NCI-H226 (cell line): ENCODE measurements at regions not wholly inside any gene's neighbourhood (a gene's known extent, or its start where the extent isn't known, plus 50 kb on each side); places are given as distances from the start of the nearest gene placed in this dataset.
"Not testable (repeated sequence)": the region's sequence is repeated elsewhere in the genome, so short reads cannot be mapped to it uniquely, and the experiment has no call there.

Source experiments
- DNase-seq: peaks from one replicate; pipeline ENCODE4 v3.0.0-alpha.2; 2015

- no peak for DNase-seq
Measured at GRCh38 chr4:37555322-37555721, 130.9 kb downstream of the RELL1 start.

- DNase-seq: not testable (repeated sequence)
Measured at GRCh38 chr4:37549866-37550265, 136.3 kb downstream of the RELL1 start.

- peak; percentile 77 for DNase-seq
Measured at GRCh38 chr4:37549041-37549440, 137.1 kb downstream of the RELL1 start.

GRCh38 chr4:37546586-37546985 lies 139.6 kb downstream of the RELL1 start:
- no peak for DNase-seq

GRCh38 chr4:37542706-37543105 lies 143.5 kb downstream of the RELL1 start:
- DNase-seq: no peak

DNA sequence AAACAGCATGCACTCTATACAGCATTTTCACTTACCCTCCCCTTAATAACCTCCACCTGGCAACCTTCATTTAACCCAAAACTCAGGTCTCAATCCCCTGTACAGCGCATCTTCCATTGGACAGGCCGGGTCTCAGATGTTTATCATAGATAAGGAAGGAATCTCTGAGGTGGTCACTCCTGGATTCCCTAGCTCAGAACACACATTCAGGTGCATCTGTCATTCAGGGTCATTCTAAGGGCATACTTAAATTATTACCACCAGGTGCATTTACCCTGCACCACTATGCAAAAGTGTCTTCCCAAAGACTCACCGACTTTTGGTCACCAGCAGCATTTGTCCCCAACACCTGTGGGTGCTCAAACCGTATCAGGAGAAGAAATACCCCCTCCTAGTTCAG lies 144.2 kb downstream of the RELL1 start:
- DNase-seq: no peak

DNA sequence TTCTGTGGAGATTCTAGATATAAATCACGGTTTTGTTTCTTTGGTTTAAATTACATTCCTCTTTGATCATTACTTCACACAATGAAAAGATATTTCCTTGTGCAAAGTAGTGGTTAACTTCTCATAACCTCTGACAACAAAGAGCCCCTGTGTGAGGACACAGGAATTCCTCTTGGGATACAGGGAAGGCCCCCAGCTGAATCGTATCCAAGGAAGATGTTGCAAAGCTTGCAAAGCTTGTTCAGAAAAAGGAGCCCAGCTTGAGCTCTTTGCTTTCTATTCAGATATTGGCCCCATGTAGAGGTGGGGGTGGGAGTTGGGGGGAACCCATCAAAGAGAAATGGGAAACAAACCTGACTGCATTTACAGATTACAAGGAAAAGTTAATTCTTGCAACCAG lies 145.7 kb downstream of the RELL1 start:
- DNase-seq: no peak

- DNase-seq: no peak
Measured at GRCh38 chr4:37538931-37539330, 147.2 kb downstream of the RELL1 start.

GRCh38 chr4:37537484-37537883 lies 148.7 kb downstream of the RELL1 start:
- DNase-seq: no peak

- DNase-seq: no peak
Measured at GRCh38 chr4:37535872-37536271, 150.3 kb downstream of the RELL1 start.

DNA sequence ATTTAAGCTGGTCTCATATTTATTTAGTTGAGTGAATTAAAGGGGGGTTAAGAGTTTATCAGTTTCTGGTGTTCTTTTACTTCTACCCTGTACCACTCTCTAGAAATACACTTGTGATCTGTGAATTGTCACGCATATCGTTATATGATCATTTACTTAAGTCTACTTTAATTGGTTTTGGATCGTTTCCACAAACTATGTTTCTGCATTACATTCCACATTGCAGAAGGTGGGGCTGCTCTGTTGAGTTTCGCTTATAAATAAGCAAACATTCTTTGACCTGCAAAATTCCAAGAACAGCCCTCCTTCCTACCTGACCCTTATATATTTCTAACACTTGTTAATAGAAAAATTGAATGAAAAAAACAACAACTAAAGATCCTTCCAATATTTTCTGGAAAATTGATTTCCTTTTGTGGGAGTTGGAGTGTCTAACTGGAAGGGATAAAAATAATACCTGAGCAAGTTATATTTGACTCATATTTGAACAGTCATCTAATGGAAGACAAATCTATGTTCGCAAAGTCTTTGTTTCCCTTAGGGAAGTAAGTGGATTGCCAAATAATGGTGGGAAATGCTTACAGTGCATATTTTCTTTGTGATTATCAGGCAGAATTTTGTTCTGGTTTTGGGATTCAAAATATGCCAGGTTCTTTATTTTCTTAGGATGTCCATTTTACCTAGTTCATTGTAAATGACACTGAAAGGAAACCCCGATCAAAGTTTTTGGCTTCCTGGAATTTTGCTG lies 152.7 kb downstream of the RELL1 start:
- DNase-seq: no peak

DNA sequence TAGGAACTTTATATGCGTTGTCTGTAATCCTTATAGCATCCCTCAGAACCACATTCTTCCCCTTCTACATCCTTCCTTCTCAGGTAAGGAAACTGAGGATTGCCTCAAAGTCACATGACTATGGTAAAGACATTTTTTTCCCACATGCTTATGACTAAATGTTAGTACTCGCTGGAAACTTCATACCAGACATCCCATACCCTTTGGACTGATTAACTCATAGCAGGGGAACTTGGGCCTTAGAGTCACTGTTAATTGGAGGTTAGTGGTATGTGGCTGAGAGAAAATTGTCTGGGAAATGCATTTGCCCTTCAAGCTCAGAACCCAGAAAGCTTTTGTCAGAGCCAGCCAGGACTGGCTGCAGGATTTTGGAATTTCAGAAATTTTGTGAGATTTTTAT lies 155.0 kb downstream of the RELL1 start:
- DNase-seq: no peak

- no peak for DNase-seq
Measured at GRCh38 chr4:37530451-37530850, 155.7 kb downstream of the RELL1 start.

DNA sequence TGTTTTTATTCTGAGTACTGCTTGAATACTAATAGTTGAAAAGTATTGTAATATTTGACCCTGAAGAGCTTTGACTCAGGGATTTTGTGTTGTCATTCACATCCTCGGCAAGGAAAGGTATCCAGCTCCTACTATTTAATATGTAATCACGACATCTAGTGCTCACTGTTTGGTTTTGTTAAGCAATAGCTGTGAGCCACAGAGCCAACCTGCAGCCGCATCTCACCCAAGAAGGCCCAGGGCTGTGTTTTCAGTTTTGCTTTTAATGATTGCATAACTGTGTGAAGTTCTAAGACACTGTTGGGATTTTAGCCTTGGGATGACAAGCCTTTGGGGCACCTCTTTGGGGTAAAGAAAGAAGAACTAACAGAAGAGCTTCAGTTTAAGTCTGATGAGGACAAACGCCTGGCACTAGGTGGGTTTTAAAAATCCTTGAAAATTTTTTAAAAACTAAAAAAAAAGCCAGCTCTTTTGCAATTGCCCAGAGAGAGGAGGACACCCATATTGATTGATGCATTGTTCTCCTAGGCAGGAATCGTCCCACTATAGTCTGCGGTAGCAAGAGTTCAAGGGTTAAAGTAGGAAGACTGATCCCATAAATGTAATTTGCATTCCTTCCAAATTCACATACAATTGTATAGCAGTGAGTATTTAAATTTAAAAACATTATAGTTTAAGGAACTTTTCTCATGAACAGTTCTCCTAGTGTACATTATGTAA lies 157.8 kb downstream of the RELL1 start:
- peak; percentile 23 for DNase-seq

DNA sequence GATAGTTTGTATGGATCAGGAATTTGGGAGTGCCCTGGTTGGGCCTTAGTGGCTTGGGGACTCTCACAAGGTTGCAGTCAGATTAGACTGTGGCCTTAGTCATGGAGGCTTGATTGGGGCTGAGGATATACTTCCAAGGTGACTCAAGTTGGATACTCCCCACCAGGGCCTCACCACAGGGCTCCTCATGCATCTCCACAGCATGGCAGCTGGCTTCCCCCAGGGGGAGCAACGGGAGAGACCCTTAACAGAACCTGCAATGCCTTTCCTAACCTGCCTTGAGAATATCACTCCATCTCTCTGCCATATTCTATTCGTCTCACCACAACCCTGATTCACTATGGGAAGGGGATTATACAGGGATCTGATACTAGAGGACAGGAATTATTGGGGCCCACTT lies 161.9 kb downstream of the RELL1 start:
- DNase-seq: no peak

DNA sequence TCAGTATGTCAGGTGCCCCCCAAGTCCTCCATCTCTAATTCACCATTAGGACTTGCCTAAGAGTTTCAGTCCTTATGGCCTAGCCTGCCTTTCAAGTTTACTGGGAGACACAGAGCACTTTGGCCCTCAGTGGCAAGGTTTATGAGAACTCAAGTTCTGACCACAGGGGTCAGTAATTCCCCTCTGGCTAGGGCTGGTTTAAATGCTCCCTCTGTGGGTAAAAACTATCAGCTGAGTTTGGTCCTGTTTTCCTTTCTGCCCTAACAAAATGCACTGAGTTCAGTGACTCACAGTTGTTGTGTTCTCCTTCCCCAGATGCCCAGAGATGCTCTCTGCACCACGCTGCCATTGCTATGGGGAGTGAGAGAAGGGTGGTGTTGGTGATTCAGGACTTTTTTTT lies 163.2 kb downstream of the RELL1 start:
- no peak for DNase-seq

DNA sequence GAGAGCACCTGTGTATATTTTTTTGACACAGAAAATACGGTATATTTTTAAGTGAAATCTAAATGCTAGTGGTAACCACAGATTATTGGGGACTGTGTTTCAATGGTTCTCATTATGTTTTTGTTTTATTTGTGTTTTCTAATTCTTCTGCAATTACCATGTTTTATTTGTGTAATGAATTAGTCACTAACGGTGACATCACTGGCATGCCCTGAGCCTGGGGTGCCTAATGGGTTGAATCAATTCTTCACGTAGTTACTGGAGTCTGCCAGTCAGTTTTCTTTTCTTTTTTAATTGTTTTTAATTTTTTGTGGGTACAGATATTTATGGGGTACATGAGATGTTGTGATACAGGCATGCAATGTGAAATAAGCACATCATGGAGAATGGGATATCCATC lies 168.8 kb downstream of the RELL1 start:
- DNase-seq: no peak

- peak; percentile 7 for DNase-seq
Measured at GRCh38 chr4:37516057-37516775, 170.0 kb downstream of the RELL1 start.

DNA sequence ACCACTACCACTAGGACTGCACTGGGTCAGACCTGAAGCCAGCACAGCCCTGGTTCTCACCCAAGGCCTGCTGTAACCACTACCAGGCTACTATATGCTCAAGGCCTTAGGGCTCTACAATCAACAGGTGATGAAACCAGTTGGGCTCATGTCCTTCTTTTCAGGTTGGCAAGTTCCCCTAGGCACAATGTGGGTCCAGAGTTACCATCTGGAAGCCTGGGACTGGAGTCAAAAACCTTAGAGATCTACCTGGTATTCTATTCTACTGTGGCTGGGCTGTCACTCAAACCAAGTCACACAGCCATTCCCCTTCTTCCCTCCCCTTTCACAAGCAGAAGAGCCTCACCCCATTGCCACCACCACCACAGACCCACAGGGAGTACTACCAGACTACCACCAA lies 175.6 kb downstream of the RELL1 start:
- no peak for DNase-seq

DNA sequence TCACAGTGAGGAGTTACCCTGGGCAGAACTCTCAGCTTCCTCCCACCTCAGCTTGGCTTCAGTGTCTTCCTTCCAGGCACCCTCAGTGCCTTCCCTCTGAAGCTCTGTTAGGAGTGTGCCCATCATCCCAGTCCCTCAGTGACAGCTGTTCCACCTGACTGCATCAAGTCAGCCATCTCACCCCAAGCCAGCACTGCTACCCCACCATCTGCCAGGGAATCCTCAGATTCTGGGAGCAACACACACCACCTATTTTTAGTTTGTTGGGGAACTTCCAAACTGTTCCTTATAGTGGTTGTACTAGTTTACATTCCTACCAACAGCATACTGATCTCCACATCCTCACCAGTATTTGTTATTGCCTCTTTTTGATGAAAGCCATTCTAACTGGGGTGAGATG lies 182.9 kb downstream of the RELL1 start:
- DNase-seq: no peak

DNA sequence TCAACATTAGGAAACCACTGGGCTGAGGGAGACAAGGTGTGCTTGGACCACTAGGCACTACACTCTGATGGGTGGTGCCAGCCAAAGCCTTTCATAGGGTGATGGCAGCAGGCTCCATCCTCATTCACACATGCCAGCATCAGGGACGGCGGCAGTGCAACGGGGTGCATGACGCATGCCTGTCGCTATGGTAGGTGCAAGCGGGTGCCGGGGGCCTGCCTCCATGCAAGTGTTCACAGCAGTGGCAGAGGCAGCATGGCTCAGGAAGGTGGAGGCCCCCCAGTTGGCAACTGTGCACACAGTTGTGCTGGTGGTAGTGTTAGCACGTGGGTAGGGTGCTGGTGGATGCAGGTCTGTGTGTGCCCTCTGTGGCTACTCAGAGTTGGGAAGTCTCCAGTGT lies 184.1 kb downstream of the RELL1 start:
- DNase-seq: no peak
